ENCODE measurements at regions not wholly inside any gene's neighbourhood (a gene's known extent, or its start where the extent isn't known, plus 50 kb on each side); places are given as distances from the start of the nearest gene placed in this dataset.

GRCh38 chr6:15874821-15875220, 212.0 kb upstream of the DTNBP1 start:
- intact Hi-C loops (cut with DNase I): no loop called here
- no peaks in the 10 kb centered on the region for H3K36me3 ChIP-seq
- ATAC-seq (no peak), DNase-seq (no peak)
- no peak for TF ChIP-seq CTCF (IDR thresholded peaks at IDR 0.05)
- no peak overlapping the region for H3K27ac ChIP-seq
- no peaks in the 10 kb centered on the region for H3K9me3 ChIP-seq
- H3K4me1 ChIP-seq: peaks cover 23% of the 10 kb centered on the region
- H3K4me3 ChIP-seq: no peak overlapping the region
- no peaks in the 10 kb centered on the region for H3K27me3 ChIP-seq (ENCODE audit: low read depth)

GRCh38 chr6:15874326-15874725, 211.5 kb upstream of the DTNBP1 start:
- Histone ChIP-seq H3K4me1 (peaks cover 18% of the 10 kb centered on the region), H3K4me3 (no peak overlapping the region), H3K36me3 (no peaks in the 10 kb centered on the region), H3K9me3 (no peaks in the 10 kb centered on the region), H3K27me3 (ENCODE audit: low read depth) (no peaks in the 10 kb centered on the region), H3K27ac (no peak overlapping the region)
- ATAC-seq (no peak), DNase-seq (no peak)
- intact Hi-C loops (cut with DNase I): no loop called here
- TF ChIP-seq CTCF (IDR thresholded peaks at IDR 0.05): no peak

GRCh38 chr6:15872241-15873103, 209.6 kb upstream of the DTNBP1 start:
- peaks cover 15% of the 10 kb centered on the region for H3K4me1 ChIP-seq
- ATAC-seq (no peak), DNase-seq (no peak)
- H3K36me3 ChIP-seq: no peaks in the 10 kb centered on the region
- H3K9me3 ChIP-seq: no peaks in the 10 kb centered on the region
- TF ChIP-seq CTCF (IDR thresholded peaks at IDR 0.05): no peak
- H3K27ac ChIP-seq: no peak overlapping the region
- intact Hi-C loops (cut with DNase I): no loop called here
- H3K27me3 ChIP-seq (ENCODE audit: low read depth): no peaks in the 10 kb centered on the region
- no peak overlapping the region for H3K4me3 ChIP-seq

- Histone ChIP-seq H3K27me3 (ENCODE audit: low read depth) (no peaks in the 10 kb centered on the region), H3K9me3 (no peaks in the 10 kb centered on the region), H3K4me1 (peaks cover 8% of the 10 kb centered on the region), H3K36me3 (no peaks in the 10 kb centered on the region), H3K4me3 (no peak overlapping the region), H3K27ac (no peak overlapping the region)
- ATAC-seq (no peak), DNase-seq (no peak)
- no peak for TF ChIP-seq CTCF (IDR thresholded peaks at IDR 0.05)
- intact Hi-C loops (cut with DNase I): no loop called here
Measured at GRCh38 chr6:15871276-15871675, 208.4 kb upstream of the DTNBP1 start.

- no peaks in the 10 kb centered on the region for H3K27me3 ChIP-seq (ENCODE audit: low read depth)
- no peak overlapping the region for H3K4me3 ChIP-seq
- peaks cover 7% of the 10 kb centered on the region for H3K4me1 ChIP-seq
- H3K27ac ChIP-seq: no peak overlapping the region
- no peaks in the 10 kb centered on the region for H3K9me3 ChIP-seq
- H3K36me3 ChIP-seq: no peaks in the 10 kb centered on the region
- DNase-seq (no peak), ATAC-seq (peak in 1 of 2 donors; percentile 59)
- intact Hi-C loops (cut with DNase I): no loop called here
- no peak for TF ChIP-seq CTCF (IDR thresholded peaks at IDR 0.05)
Measured at GRCh38 chr6:15870333-15871043, 207.7 kb upstream of the DTNBP1 start.

Data from lower lobe of right lung (tissue), 2 donors.